GM23338 (cell line): ENCODE measurements at regions not wholly inside any gene's neighbourhood (a gene's known extent, or its start where the extent isn't known, plus 50 kb on each side); places are given as distances from the start of the nearest gene placed in this dataset.

Experiments
- ATAC-seq: fragments of 200-7000 bp; cut with Tn5 transposase; 3 replicates; pipeline ENCODE4 v1.9.1; 2020
- DNase-seq: peaks from one replicate; pipeline ENCODE4 v3.0.0-alpha.2; 2015; ENCODE audit warnings: low spot score
- H2AFZ ChIP-seq: fragments of 200-600 bp; sonication (generic); 2 replicates; pipeline ENCODE4 v1.8.0; 2016; ENCODE audit warnings: antibody characterized with exemption, mild to moderate bottlenecking, moderate library complexity
- H3F3A ChIP-seq: fragments of 200-600 bp; sonication (generic); replicated peaks from 2 replicates; pipeline ENCODE4 v1.8.0; 2017; ENCODE audit warnings: antibody characterized with exemption, mixed run types, low read depth
- H3K27ac ChIP-seq: fragments of 200-600 bp; sonication (generic); 2 replicates; pipeline ENCODE4 v1.6.1; 2016; ENCODE audit warnings: low read depth
- H3K27me3 ChIP-seq: fragments of 200-600 bp; sonication (generic); 2 replicates; pipeline ENCODE4 v1.8.0; 2016; ENCODE audit warnings: mild to moderate bottlenecking, mixed run types, moderate library complexity; ENCODE audit not compliant: insufficient read depth
- H3K36me3 ChIP-seq: fragments of 200-600 bp; sonication (generic); 2 replicates; pipeline ENCODE4 v1.8.0; 2016; ENCODE audit warnings: mild to moderate bottlenecking; ENCODE audit not compliant: insufficient read depth
- H3K4me1 ChIP-seq: fragments of 200-600 bp; sonication (generic); 2 replicates; pipeline ENCODE4 v1.8.0; 2016; ENCODE audit warnings: mild to moderate bottlenecking, moderate library complexity; ENCODE audit not compliant: insufficient read depth
- H3K4me2 ChIP-seq: fragments of 200-600 bp; sonication (generic); 2 replicates; pipeline ENCODE4 v1.7.1; 2017; ENCODE audit warnings: mixed run types
- H3K4me3 ChIP-seq: fragments of 200-600 bp; sonication (generic); 2 replicates; pipeline ENCODE4 v1.6.1; 2016; ENCODE audit warnings: mixed run types
- H3K79me2 ChIP-seq: fragments of 200-600 bp; sonication (generic); replicated peaks from 2 replicates; pipeline ENCODE4 v1.8.0; 2017; ENCODE audit warnings: mild to moderate bottlenecking; ENCODE audit not compliant: insufficient read depth
- H3K9me2 ChIP-seq: fragments of 200-600 bp; sonication (generic); 2 replicates; pipeline ENCODE4 v1.8.0; 2017; ENCODE audit not compliant: insufficient read depth
- H4K20me1 ChIP-seq: fragments of 200-600 bp; sonication (generic); replicated peaks from 2 replicates; pipeline ENCODE4 v1.8.0; 2017; ENCODE audit warnings: mild to moderate bottlenecking; ENCODE audit not compliant: insufficient read depth
- H3K27ac Mint-ChIP-seq: 2 replicates; pipeline ENCODE4 v1.8.0; 2020; ENCODE audit warnings: inconsistent platforms, mild to moderate bottlenecking, moderate library complexity, mixed read lengths
- H3K27me3 Mint-ChIP-seq: 3 replicates; pipeline ENCODE4 v1.8.0; 2022; ENCODE audit warnings: low read depth, mild to moderate bottlenecking, moderate library complexity, mixed read lengths, inconsistent platforms; ENCODE audit not compliant: insufficient read depth, poor library complexity
- H3K36me3 Mint-ChIP-seq: 3 replicates; pipeline ENCODE4 v1.8.0; 2021; ENCODE audit warnings: low read depth, mild to moderate bottlenecking, inconsistent platforms, moderate library complexity, mixed read lengths
- H3K4me1 Mint-ChIP-seq: 3 replicates; pipeline ENCODE4 v1.8.0; 2020; ENCODE audit warnings: mild to moderate bottlenecking, inconsistent platforms, mixed read lengths
- H3K4me3 Mint-ChIP-seq: 3 replicates; pipeline ENCODE4 v1.8.0; 2021; ENCODE audit warnings: moderate library complexity, mild to moderate bottlenecking, inconsistent platforms, mixed read lengths
- H3K9me3 Mint-ChIP-seq: 3 replicates; pipeline ENCODE4 v1.8.0; 2020; ENCODE audit warnings: moderate library complexity, mild to moderate bottlenecking, inconsistent platforms, mixed read lengths
- CREB1 ChIP-seq: fragments of 250-450 bp; sonication (Bioruptor Pico); IDR thresholded peaks from 2 replicates; pipeline ENCODE4 v1.5.0; 2020; ENCODE audit warnings: low read depth, mild to moderate bottlenecking, moderate library complexity
- JUNB ChIP-seq: IDR thresholded peaks from one replicate; pipeline ENCODE4 v1.6.1; 2016; ENCODE audit warnings: antibody characterized with exemption; ENCODE audit not compliant: unreplicated experiment
- NANOG ChIP-seq: IDR thresholded peaks from 2 replicates; pipeline ENCODE4 v1.6.1; 2016; ENCODE audit warnings: antibody characterized with exemption, borderline replicate concordance
- STAT1 ChIP-seq: IDR thresholded peaks from one replicate; pipeline ENCODE4 v1.6.1; 2016; ENCODE audit warnings: antibody characterized with exemption; ENCODE audit not compliant: unreplicated experiment
- ZNF331 ChIP-seq: fragments of 250-450 bp; sonication (Bioruptor Pico); IDR thresholded peaks from 2 replicates; pipeline ENCODE4 v1.5.0; 2020; ENCODE audit warnings: low read depth, mild to moderate bottlenecking, moderate library complexity
- TF ChIP-seq, protein P1 (sequence below): fragments of 250-450 bp; sonication (Bioruptor Pico); IDR thresholded peaks from 2 replicates; pipeline ENCODE4 v1.5.0; 2020; ENCODE audit warnings: mild to moderate bottlenecking, moderate library complexity
- TF ChIP-seq, protein P2 (sequence below): IDR thresholded peaks from one replicate; pipeline ENCODE4 v1.6.1; 2018; ENCODE audit warnings: antibody characterized with exemption; ENCODE audit not compliant: unreplicated experiment

DNA sequence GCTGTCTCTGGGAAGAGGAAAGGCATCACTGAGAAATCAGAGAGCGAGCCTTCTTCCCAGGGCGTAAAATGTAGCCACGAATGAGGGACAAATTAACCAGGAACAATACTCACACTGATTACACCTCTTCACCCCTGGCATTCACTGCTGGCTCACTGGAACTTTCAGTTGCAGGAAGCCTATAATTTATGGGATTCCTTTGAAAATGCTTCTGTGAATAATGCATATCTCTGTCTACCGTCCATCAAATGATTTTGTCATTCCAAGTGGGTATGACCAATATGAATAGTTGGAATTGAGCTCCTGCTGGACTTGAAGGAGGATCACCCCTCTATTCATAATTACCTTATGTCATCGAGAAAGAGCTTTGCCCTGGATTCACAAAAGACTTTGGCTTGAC lies 360.3 kb upstream of the FZD8 start:
- no peaks in the 10 kb centered on the region for H3K79me2 ChIP-seq
- no peaks in the 10 kb centered on the region for H3K27me3 ChIP-seq
- no peak overlapping the region for H2AFZ ChIP-seq
- H3K4me1 ChIP-seq = no peaks in the 10 kb centered on the region
- no peaks in the 10 kb centered on the region; the same call in 2 of the 3 replicates for H3K36me3 Mint-ChIP-seq
- no peak for DNase-seq
- no peaks in the 10 kb centered on the region for H4K20me1 ChIP-seq
- H3K4me3 Mint-ChIP-seq = no peak overlapping the region
- H3F3A ChIP-seq = no peaks in the 10 kb centered on the region
- peaks cover 9% of the 10 kb centered on the region; the same call in 2 of the 3 replicates for H3K9me3 Mint-ChIP-seq
- TF ChIP-seq STAT1 (no peak), NANOG (no peak), CREB1 (CRISPR knock-in tag) (no peak), JUNB (no peak), ZNF331 (CRISPR knock-in tag) (no peak)
- TF ChIP-seq, protein P1, sequence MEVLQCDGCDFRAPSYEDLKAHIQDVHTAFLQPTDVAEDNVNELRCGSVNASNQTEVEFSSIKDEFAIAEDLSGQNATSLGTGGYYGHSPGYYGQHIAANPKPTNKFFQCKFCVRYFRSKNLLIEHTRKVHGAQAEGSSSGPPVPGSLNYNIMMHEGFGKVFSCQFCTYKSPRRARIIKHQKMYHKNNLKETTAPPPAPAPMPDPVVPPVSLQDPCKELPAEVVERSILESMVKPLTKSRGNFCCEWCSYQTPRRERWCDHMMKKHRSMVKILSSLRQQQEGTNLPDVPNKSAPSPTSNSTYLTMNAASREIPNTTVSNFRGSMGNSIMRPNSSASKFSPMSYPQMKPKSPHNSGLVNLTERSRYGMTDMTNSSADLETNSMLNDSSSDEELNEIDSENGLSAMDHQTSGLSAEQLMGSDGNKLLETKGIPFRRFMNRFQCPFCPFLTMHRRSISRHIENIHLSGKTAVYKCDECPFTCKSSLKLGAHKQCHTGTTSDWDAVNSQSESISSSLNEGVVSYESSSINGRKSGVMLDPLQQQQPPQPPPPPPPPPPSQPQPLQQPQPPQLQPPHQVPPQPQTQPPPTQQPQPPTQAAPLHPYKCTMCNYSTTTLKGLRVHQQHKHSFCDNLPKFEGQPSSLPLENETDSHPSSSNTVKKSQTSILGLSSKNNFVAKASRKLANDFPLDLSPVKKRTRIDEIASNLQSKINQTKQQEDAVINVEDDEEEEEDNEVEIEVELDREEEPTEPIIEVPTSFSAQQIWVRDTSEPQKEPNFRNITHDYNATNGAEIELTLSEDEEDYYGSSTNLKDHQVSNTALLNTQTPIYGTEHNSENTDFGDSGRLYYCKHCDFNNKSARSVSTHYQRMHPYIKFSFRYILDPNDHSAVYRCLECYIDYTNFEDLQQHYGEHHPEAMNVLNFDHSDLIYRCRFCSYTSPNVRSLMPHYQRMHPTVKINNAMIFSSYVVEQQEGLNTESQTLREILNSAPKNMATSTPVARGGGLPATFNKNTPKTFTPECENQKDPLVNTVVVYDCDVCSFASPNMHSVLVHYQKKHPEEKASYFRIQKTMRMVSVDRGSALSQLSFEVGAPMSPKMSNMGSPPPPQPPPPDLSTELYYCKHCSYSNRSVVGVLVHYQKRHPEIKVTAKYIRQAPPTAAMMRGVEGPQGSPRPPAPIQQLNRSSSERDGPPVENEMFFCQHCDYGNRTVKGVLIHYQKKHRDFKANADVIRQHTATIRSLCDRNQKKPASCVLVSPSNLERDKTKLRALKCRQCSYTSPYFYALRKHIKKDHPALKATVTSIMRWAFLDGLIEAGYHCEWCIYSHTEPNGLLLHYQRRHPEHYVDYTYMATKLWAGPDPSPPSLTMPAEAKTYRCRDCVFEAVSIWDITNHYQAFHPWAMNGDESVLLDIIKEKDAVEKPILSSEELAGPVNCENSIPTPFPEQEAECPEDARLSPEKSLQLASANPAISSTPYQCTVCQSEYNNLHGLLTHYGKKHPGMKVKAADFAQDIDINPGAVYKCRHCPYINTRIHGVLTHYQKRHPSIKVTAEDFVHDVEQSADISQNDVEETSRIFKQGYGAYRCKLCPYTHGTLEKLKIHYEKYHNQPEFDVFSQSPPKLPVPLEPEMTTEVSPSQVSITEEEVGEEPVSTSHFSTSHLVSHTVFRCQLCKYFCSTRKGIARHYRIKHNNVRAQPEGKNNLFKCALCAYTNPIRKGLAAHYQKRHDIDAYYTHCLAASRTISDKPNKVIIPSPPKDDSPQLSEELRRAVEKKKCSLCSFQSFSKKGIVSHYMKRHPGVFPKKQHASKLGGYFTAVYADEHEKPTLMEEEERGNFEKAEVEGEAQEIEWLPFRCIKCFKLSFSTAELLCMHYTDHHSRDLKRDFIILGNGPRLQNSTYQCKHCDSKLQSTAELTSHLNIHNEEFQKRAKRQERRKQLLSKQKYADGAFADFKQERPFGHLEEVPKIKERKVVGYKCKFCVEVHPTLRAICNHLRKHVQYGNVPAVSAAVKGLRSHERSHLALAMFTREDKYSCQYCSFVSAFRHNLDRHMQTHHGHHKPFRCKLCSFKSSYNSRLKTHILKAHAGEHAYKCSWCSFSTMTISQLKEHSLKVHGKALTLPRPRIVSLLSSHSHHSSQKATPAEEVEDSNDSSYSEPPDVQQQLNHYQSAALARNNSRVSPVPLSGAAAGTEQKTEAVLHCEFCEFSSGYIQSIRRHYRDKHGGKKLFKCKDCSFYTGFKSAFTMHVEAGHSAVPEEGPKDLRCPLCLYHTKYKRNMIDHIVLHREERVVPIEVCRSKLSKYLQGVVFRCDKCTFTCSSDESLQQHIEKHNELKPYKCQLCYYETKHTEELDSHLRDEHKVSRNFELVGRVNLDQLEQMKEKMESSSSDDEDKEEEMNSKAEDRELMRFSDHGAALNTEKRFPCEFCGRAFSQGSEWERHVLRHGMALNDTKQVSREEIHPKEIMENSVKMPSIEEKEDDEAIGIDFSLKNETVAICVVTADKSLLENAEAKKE (CRISPR knock-in tag) = no peak
- TF ChIP-seq, protein P2, sequence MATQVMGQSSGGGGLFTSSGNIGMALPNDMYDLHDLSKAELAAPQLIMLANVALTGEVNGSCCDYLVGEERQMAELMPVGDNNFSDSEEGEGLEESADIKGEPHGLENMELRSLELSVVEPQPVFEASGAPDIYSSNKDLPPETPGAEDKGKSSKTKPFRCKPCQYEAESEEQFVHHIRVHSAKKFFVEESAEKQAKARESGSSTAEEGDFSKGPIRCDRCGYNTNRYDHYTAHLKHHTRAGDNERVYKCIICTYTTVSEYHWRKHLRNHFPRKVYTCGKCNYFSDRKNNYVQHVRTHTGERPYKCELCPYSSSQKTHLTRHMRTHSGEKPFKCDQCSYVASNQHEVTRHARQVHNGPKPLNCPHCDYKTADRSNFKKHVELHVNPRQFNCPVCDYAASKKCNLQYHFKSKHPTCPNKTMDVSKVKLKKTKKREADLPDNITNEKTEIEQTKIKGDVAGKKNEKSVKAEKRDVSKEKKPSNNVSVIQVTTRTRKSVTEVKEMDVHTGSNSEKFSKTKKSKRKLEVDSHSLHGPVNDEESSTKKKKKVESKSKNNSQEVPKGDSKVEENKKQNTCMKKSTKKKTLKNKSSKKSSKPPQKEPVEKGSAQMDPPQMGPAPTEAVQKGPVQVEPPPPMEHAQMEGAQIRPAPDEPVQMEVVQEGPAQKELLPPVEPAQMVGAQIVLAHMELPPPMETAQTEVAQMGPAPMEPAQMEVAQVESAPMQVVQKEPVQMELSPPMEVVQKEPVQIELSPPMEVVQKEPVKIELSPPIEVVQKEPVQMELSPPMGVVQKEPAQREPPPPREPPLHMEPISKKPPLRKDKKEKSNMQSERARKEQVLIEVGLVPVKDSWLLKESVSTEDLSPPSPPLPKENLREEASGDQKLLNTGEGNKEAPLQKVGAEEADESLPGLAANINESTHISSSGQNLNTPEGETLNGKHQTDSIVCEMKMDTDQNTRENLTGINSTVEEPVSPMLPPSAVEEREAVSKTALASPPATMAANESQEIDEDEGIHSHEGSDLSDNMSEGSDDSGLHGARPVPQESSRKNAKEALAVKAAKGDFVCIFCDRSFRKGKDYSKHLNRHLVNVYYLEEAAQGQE = no peak
- no peaks in the 10 kb centered on the region for H3K9me2 ChIP-seq
- no peak overlapping the region for H3K4me3 ChIP-seq
- peaks cover 2% of the 10 kb centered on the region for H3K27me3 Mint-ChIP-seq
- no peak overlapping the region for H3K4me2 ChIP-seq
- H3K27ac ChIP-seq = no peak overlapping the region
- H3K36me3 ChIP-seq = no peaks in the 10 kb centered on the region
- H3K4me1 Mint-ChIP-seq = no peaks in the 10 kb centered on the region
- no peak overlapping the region for H3K27ac Mint-ChIP-seq
- no peak for ATAC-seq
